AG04450 (cell line): ENCODE measurements at regions not wholly inside any gene's neighbourhood (a gene's known extent, or its start where the extent isn't known, plus 50 kb on each side); places are given as distances from the start of the nearest gene placed in this dataset.

ENCODE experiments used
- CTCF ChIA-PET: fragments of 300-600, 350-600 bp; formaldehyde crosslinking; extraction: SDS; loops from one replicate; lab custom pipeline; 2022; ENCODE audit warnings: antibody characterized with exemption, inconsistent platforms; lab: Charles Lee
- POLR2A ChIA-PET: fragments of 350-600 bp; formaldehyde crosslinking; extraction: SDS; loops from one replicate; lab custom pipeline; 2021; ENCODE audit warnings: antibody characterized with exemption, inconsistent platforms; lab: Yijun Ruan, JAX
- DNase-seq: peaks from one replicate; pipeline ENCODE4 v3.0.0-alpha.2; 2011; ENCODE audit warnings: low read depth, low spot score
- H3K27ac ChIP-seq: one replicate; pipeline ENCODE4 v1.5.1; 2012; ENCODE audit warnings: low read depth, low read length, control low read depth
- H3K27me3 ChIP-seq: one replicate; pipeline ENCODE4 v1.6.0; 2012; ENCODE audit warnings: low read length; ENCODE audit not compliant: control insufficient read depth, insufficient read depth
- H3K4me3 ChIP-seq: 2 replicates; pipeline ENCODE4 v1.5.1; 2011; ENCODE audit warnings: mild to moderate bottlenecking, low read depth, low read length, control low read depth
- H3K9me3 ChIP-seq: 2 replicates; pipeline ENCODE4 v1.5.1; 2012; ENCODE audit warnings: low read length; ENCODE audit not compliant: control insufficient read depth, insufficient read depth
- CTCF ChIP-seq: IDR thresholded peaks from 2 replicates; pipeline ENCODE4 v1.5.1; 2011; ENCODE audit warnings: low read depth, low read length, control low read depth, inconsistent platforms

DNA sequence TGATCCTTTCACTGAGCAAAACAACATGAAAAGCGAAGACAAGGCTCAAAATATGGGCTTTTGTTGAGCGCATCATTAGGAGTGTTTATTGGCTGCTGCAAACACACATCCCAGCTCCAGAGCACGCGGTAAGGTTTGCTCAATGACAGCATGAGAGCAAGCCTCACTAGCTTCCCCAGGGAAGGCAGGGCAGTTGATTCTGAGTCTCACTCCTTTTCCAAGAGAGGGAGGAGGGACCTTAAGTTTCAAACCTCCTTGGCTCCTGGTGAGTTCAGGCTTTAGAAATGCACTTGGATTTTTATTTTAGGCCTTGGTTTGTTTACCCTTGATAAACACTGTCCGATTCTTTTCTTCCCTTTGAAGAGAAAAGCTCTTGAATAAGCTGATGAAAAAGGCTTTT is 69.1 kb upstream of the CACNA2D3 start:
- Histone ChIP-seq H3K27ac (no peak overlapping the region), H3K4me3 (no peak overlapping the region), H3K9me3 (no peaks in the 10 kb centered on the region), H3K27me3 (peaks cover 2% of the 10 kb centered on the region)
- no peak for TF ChIP-seq CTCF
- DNase-seq = no peak
- ChIA-PET POLR2A (no interaction called here), CTCF (no interaction called here)

DNA sequence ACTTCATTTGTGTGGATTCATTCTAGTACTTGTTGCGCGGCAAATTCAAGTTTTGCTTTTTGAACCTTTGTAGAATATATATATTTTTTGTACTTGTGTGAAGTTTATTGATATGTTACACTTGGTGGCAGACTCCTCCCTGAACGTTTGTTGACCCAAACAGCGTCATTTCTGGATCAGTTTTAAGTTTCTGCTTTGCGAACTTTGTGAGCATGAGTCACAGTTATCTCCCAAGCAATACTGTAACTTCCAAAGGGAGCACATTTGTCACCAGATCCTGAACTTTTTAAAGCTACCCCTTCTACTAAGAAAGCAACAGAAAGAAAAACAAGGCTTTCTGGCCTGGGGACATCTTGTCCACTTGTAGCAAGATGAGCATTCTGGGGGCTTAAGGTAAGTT is 74.8 kb upstream of the CACNA2D3 start:
- ChIA-PET POLR2A (no interaction called here), CTCF (no interaction called here)
- H3K4me3 ChIP-seq = no peak overlapping the region
- no peak for DNase-seq
- H3K9me3 ChIP-seq = peaks cover 2% of the 10 kb centered on the region; the same call in 1 of the 2 replicates
- H3K27me3 ChIP-seq = no peaks in the 10 kb centered on the region
- no peak overlapping the region for H3K27ac ChIP-seq
- no peak for TF ChIP-seq CTCF

DNA sequence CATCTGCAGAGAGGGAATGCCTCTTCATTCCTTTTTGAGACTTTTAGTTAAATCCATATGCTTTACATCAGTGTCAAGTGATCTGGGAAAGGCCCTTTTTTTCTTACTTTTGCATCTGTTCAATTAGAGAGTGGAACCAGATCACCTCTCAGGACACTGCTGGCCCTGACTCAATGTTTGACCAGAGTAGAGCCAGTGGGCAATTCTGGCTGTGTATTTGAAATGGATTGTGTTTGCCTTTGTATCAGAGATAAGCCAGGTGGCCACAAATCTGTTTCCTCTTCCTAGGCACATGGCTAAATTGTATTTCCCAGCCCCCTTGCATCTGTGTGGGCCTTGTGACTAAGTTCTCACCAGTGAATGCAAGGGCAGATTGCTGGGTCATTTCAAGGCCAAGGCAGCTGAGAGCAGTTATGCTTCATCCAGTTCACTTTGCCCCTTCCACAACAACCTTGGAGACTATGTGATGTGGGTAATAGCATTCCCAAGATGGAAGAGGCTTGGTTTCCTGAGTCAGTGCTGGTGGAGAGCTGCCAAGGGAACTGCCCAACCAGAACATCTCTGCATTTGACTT is 75.6 kb upstream of the CACNA2D3 start:
- POLR2A ChIA-PET = no interaction called here
- Histone ChIP-seq H3K9me3 (peaks cover 2% of the 10 kb centered on the region; the same call in 1 of the 2 replicates), H3K27ac (no peak overlapping the region), H3K4me3 (no peak overlapping the region), H3K27me3 (no peaks in the 10 kb centered on the region)
- TF ChIP-seq CTCF = no peak
- no peak for DNase-seq
- CTCF ChIA-PET = no interaction called here

DNA sequence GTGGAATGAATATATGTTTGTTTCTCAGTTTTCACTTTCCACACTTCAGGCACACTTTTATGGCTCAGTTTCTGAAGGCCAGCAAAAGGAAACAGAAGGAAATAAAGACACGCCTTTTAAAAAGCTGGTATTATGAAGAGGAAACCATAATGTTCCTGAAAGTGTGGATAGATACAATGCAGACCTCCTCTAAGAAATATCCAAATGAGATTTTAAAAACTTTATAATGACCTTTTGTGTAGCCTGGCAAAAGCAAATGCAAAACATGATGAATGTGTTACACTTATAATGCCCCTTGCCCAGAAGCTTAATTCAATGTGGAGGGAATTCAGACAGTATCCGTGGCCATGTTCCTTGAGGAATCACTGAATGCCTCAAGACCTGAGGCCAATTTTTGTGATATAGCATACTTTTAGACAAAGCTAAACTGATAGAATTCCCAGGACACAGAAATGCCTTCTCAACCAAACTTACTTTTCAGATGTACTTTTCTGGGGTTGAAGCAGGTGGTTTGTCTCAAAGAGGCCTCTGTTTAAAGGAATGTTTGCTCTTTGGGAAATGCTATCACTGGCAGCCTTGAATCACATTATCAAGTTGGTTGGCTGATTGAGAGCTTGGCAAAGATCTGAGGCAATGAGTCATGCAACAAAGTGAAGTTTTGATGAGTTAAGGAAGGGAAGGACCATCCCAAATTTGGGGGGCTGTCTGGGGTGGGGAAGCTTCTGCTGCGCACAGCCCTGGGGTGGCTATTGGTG is 77.1 kb upstream of the CACNA2D3 start:
- Histone ChIP-seq H3K9me3 (peaks cover 2% of the 10 kb centered on the region; the same call in 1 of the 2 replicates), H3K4me3 (no peak overlapping the region), H3K27ac (no peak overlapping the region), H3K27me3 (no peaks in the 10 kb centered on the region)
- no peak for TF ChIP-seq CTCF
- CTCF ChIA-PET = no interaction called here
- no peak for DNase-seq
- POLR2A ChIA-PET = no interaction called here

DNA sequence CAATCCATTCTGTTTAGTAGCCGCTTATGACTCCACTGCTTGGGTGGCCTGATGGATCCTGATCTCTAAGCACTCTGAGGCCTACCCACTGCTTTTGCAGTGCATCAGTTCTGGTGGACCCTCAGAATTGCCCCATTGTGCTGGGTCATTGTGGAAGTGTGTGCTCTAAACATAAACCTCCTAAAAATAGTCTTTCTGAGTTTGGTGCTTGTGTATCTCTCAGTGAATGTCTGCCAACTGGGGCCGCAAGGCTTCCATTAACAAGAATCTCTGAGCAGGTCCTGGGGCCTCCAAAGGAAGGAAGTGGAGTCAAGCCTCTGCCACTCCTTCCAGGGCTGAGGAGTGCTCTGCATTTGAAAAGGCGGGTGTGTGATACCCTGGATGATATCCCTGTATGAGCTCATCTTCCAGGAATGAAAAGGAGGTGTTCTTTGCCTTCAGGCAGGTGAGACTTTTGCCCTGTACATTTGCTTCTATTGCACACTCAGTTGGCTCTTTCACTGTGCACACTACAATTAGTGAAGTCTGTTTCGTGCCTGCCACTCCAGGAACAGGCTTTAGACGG is 80.0 kb upstream of the CACNA2D3 start:
- ChIA-PET POLR2A (no interaction called here), CTCF (no interaction called here)
- Histone ChIP-seq H3K27ac (no peak overlapping the region), H3K9me3 (peaks cover 2% of the 10 kb centered on the region; the same call in 1 of the 2 replicates), H3K4me3 (no peak overlapping the region), H3K27me3 (no peaks in the 10 kb centered on the region)
- TF ChIP-seq CTCF = no peak
- DNase-seq = no peak
